ENCODE measurements at regions not wholly inside any gene's neighbourhood (a gene's known extent, or its start where the extent isn't known, plus 50 kb on each side); places are given as distances from the start of the nearest gene placed in this dataset.
"Not testable (repeated sequence)": the region's sequence is repeated elsewhere in the genome, so short reads cannot be mapped to it uniquely, and the experiment has no call there.

DNA sequence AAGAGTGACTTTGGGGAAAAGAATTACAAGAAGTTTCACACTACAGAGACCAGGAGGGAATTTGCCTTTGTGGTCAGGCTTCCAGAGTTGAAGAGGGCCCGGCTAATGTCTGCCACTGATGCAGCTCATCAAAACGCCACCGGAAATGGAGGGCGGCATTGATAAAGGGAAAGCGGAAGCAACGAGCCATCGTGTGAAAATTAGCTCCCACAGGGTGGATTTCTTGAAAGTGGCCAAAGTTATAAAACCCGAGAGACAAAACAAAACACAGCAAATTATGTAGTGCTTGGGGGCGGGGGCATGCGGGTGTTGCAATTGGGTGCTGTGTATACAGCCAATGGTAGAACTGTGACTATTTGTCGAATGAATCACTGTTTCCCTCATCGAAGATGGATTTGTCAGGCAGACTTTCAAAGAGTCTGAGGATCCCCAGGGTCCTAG is 113.0 kb downstream of the ADAMTS15 start:
- intact Hi-C loops (cut with DNase I), result no loop called here
- TF ChIP-seq, protein P1, sequence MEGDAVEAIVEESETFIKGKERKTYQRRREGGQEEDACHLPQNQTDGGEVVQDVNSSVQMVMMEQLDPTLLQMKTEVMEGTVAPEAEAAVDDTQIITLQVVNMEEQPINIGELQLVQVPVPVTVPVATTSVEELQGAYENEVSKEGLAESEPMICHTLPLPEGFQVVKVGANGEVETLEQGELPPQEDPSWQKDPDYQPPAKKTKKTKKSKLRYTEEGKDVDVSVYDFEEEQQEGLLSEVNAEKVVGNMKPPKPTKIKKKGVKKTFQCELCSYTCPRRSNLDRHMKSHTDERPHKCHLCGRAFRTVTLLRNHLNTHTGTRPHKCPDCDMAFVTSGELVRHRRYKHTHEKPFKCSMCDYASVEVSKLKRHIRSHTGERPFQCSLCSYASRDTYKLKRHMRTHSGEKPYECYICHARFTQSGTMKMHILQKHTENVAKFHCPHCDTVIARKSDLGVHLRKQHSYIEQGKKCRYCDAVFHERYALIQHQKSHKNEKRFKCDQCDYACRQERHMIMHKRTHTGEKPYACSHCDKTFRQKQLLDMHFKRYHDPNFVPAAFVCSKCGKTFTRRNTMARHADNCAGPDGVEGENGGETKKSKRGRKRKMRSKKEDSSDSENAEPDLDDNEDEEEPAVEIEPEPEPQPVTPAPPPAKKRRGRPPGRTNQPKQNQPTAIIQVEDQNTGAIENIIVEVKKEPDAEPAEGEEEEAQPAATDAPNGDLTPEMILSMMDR (IDR thresholded peaks at IDR 0.05), result no peak
- no peak for DNase-seq
- no peak for ATAC-seq
- Histone ChIP-seq H3K27ac (no peak overlapping the region), H3K4me1 (no peaks in the 10 kb centered on the region), H3K4me3 (no peak overlapping the region), H3K36me3 (no peaks in the 10 kb centered on the region), H3K9me3 (no peaks in the 10 kb centered on the region), H3K27me3 (no peaks in the 10 kb centered on the region)

DNA sequence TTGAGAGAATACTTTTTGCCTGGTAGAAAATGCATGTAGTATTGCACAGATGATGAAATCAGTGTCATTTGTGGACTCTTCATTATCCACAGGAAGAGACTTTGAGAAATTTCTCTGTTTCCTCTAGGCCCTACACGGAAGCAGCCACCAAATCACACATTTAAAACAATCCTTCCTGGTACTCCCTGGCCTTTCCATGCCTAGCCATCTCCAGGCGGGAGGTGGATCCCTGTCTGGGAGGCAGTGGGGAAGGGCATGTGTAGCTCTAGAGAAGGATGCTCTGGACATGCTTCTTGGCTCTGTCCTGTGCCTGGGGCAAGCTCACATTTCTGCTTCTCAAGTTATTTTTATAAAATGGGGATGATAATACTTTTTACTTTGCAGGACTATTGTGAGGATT is 114.1 kb downstream of the ADAMTS15 start:
- intact Hi-C loops (cut with DNase I), result no loop called here
- Histone ChIP-seq H3K4me1 (no peaks in the 10 kb centered on the region), H3K9me3 (no peaks in the 10 kb centered on the region), H3K27ac (no peak overlapping the region), H3K36me3 (no peaks in the 10 kb centered on the region), H3K4me3 (no peak overlapping the region), H3K27me3 (no peaks in the 10 kb centered on the region)
- TF ChIP-seq, protein P1 (IDR thresholded peaks at IDR 0.05), result no peak
- ATAC-seq (no peak), DNase-seq (no peak)

DNA sequence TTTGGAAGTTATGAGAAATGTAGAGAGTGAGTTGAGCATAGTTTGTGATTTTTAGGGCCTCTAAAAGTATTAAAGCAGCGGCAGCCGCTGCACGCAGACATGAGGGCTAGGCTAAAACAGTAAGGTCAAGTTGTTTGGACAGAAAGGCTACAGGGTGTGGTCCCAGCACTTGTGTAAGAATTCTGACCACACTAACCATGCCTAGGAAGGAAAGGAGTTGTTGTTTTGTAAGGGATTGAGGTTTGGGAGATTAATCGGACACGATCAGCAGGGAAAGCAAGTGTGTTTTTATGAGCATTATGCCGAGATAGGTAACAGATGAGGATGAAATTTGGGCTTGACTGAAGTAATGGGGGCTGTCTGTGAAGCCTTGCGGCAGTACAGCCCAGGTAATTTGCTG is 117.9 kb downstream of the ADAMTS15 start:
- H3K4me1 ChIP-seq; H3K36me3 ChIP-seq; H3K9me3 ChIP-seq; ATAC-seq; H3K27ac ChIP-seq; H3K27me3 ChIP-seq; DNase-seq; H3K4me3 ChIP-seq; intact Hi-C loops (cut with DNase I): not testable (repeated sequence)

DNA sequence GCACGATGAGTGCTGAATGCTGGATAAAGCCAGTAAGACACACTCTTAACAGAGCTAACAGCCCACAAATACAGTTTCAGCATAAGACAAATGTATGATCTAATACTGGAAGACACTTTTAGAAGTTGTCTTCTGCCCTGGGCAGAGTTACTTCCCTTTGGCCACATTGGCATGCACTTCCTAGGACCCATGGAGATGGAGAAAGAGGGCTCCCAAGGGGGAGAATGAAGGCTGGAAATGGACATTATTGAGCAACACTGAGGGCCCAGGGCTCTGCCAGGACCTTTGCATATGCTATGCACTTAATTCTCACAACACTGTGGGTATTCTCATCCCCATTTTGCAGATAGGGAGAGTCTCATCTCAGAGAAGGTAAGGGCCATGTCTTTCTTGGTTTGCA is 123.1 kb downstream of the ADAMTS15 start:
- no peak for DNase-seq
- no peak for ATAC-seq
- Histone ChIP-seq H3K36me3 (no peaks in the 10 kb centered on the region), H3K4me3 (no peak overlapping the region), H3K9me3 (no peaks in the 10 kb centered on the region), H3K4me1 (no peaks in the 10 kb centered on the region), H3K27ac (no peak overlapping the region), H3K27me3 (no peaks in the 10 kb centered on the region)
- TF ChIP-seq, protein P1 (IDR thresholded peaks at IDR 0.05), result no peak
- intact Hi-C loops (cut with DNase I), result no loop called here

DNA sequence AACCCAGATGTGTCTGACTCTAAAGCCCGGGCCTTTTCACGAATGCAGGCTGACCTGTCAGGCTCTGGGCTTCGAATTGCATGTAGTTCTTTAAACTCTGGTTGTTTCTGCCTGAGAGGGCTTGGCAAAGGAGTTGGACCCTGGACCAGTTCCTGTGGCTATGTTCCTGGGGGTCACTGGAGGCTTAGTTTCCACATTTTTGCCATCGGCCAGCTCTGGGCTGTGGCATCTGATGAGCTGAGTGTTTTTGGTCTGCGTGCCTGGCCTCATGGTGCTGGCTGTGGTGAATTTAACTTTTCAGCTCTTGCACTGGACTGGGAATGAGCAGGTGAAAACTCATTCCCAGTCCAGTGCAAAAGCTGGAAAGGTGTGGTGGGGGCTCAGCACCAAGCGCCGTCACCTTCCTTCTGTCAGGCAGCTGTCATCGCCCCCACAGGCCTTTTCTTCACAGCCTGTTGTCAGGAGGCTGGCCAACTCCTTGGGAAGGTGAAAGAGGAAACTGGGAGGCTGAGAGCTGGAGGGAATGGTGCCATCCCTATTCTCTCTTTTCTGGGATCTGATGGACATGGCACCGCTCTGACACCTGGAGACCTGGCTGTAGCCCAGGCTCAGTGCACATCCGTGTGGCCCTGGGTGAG is 123.6 kb downstream of the ADAMTS15 start:
- intact Hi-C loops (cut with DNase I), result no loop called here
- Histone ChIP-seq H3K4me1 (no peaks in the 10 kb centered on the region), H3K9me3 (no peaks in the 10 kb centered on the region), H3K27me3 (no peaks in the 10 kb centered on the region), H3K4me3 (no peak overlapping the region), H3K36me3 (no peaks in the 10 kb centered on the region), H3K27ac (no peak overlapping the region)
- TF ChIP-seq, protein P1 (IDR thresholded peaks at IDR 0.05), result no peak
- DNase-seq, result no peak
- no peak for ATAC-seq

DNA sequence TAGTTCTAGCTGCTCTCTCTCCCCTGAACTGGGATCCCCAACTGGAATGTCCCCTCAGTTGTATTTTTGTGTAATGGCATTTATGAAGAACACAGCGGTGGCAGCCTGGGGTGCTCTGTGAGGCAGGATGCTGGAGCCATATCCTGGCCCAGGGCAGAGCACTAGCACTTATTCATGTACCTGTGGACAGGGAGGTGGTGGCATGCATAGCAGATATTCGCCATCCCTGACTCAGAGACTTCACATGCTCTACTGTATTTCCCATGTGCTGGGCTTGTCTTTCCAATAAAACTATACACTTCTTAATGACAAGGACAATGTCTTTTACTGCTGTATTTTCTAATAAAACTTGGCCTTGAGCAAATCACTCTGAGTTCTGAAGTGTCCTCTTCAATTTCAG is 125.3 kb downstream of the ADAMTS15 start:
- no peak for ATAC-seq
- no peaks in the 10 kb centered on the region for H3K36me3 ChIP-seq
- H3K9me3 ChIP-seq, result no peaks in the 10 kb centered on the region
- no peak for DNase-seq
- H3K27ac ChIP-seq, result no peak overlapping the region
- TF ChIP-seq, protein P1 (IDR thresholded peaks at IDR 0.05), result no peak
- intact Hi-C loops (cut with DNase I), result no loop called here
- H3K27me3 ChIP-seq, result no peaks in the 10 kb centered on the region
- no peaks in the 10 kb centered on the region for H3K4me1 ChIP-seq
- H3K4me3 ChIP-seq, result no peak overlapping the region

Data from left lung (tissue), 4 donors.